Neural cell (in vitro differentiated cells): ENCODE measurements at regions not wholly inside any gene's neighbourhood (a gene's known extent, or its start where the extent isn't known, plus 50 kb on each side); places are given as distances from the start of the nearest gene placed in this dataset.

Experiments
- H2AFZ ChIP-seq: fragments of 200-600, 300-800 bp; sonication (generic), shearing (Covaris generic); 2 replicates; pipeline ENCODE4 v1.6.0; 2014; ENCODE audit warnings: low read depth, mild to moderate bottlenecking, antibody characterized with exemption, low read length, moderate library complexity
- H3F3A ChIP-seq: fragments of 200-600 bp; shearing (Covaris generic); 2 replicates; pipeline ENCODE4 v1.6.1; 2016; ENCODE audit warnings: mild to moderate bottlenecking, moderate library complexity, mixed read lengths, antibody characterized with exemption, low read length; ENCODE audit not compliant: insufficient read depth, poor library complexity, severe bottlenecking
- H3K27ac ChIP-seq: fragments of 200-600, 300-800 bp; sonication (generic), shearing (Covaris generic); 2 replicates; pipeline ENCODE4 v1.5.1; 2014; ENCODE audit warnings: mild to moderate bottlenecking, low read length, moderate library complexity
- H3K27me3 ChIP-seq: fragments of 300-800, 200-600 bp; sonication (generic), shearing (Covaris generic); 2 replicates; pipeline ENCODE4 v1.6.0; 2014; ENCODE audit warnings: mild to moderate bottlenecking, low read depth, low read length, moderate library complexity; ENCODE audit not compliant: insufficient read depth
- H3K36me3 ChIP-seq: fragments of 300-800, 200-600 bp; sonication (generic), shearing (Covaris generic); 2 replicates; pipeline ENCODE4 v1.5.1; 2014; ENCODE audit warnings: mild to moderate bottlenecking, antibody characterized with exemption, low read length, moderate library complexity; ENCODE audit not compliant: insufficient read depth
- H3K4me2 ChIP-seq: fragments of 300-800, 200-600 bp; sonication (generic), shearing (Covaris generic); 2 replicates; pipeline ENCODE4 v1.6.0; 2014; ENCODE audit warnings: mild to moderate bottlenecking, low read length
- H3K4me3 ChIP-seq: fragments of 300-800, 200-600 bp; sonication (generic), shearing (Covaris generic); 2 replicates; pipeline ENCODE4 v1.5.1; 2014; ENCODE audit warnings: mild to moderate bottlenecking, low read length, moderate library complexity
- H3K79me2 ChIP-seq: fragments of 200-600 bp; shearing (Covaris generic); replicated peaks from 2 replicates; pipeline ENCODE4 v1.6.0; 2014; ENCODE audit warnings: mild to moderate bottlenecking, low read length, moderate library complexity; ENCODE audit not compliant: insufficient read depth
- H3K9ac ChIP-seq: fragments of 300-800, 200-600 bp; sonication (generic), shearing (Covaris generic); 2 replicates; pipeline ENCODE4 v1.6.1; 2016; ENCODE audit warnings: mild to moderate bottlenecking, low read length, mixed read lengths
- H3K9me2 ChIP-seq: fragments of 200-600 bp; shearing (Covaris generic); 2 replicates; pipeline ENCODE4 v1.6.1; 2016; ENCODE audit warnings: mild to moderate bottlenecking, low read length, mixed read lengths; ENCODE audit not compliant: insufficient read depth
- H3K9me3 ChIP-seq: fragments of 200-600, 300-800 bp; sonication (generic), shearing (Covaris generic); 2 replicates; pipeline ENCODE4 v1.6.1; 2016; ENCODE audit warnings: mild to moderate bottlenecking, mixed run types, low read length, moderate library complexity, mixed read lengths
- H4K20me1 ChIP-seq: fragments of 200-600 bp; shearing (Covaris generic); 2 replicates; pipeline ENCODE4 v1.6.1; 2016; ENCODE audit warnings: mild to moderate bottlenecking, mixed run types; ENCODE audit not compliant: insufficient read depth
- CTCF ChIP-seq: fragments of 450-650 bp; IDR thresholded peaks from 2 replicates; pipeline ENCODE4 v1.5.1; 2014; ENCODE audit warnings: antibody characterized with exemption, mild to moderate bottlenecking, moderate library complexity; ENCODE audit not compliant: poor library complexity, severe bottlenecking
- EP300 ChIP-seq: fragments of 450-650 bp; conservative IDR thresholded peaks from 2 replicates; pipeline ENCODE4 v1.6.1; 2014; ENCODE audit warnings: antibody characterized with exemption, mild to moderate bottlenecking, moderate library complexity; ENCODE audit not compliant: poor library complexity, severe bottlenecking
- REST ChIP-seq: IDR thresholded peaks from 2 replicates; pipeline ENCODE4 v1.6.1; 2012; ENCODE audit warnings: borderline replicate concordance
- TAF1 ChIP-seq: IDR thresholded peaks from 2 replicates; pipeline ENCODE4 v1.6.1; 2012; ENCODE audit warnings: low read depth

GRCh38 chr7:106987777-106988176 lies 56.7 kb upstream of the PRKAR2B start:
- H3K27me3 ChIP-seq: no peaks in the 10 kb centered on the region
- H3K27ac ChIP-seq: no peak overlapping the region
- H3K79me2 ChIP-seq: no peaks in the 10 kb centered on the region
- no peaks in the 10 kb centered on the region for H3K9me2 ChIP-seq
- H3K9ac ChIP-seq: no peak overlapping the region
- H3K36me3 ChIP-seq: no peaks in the 10 kb centered on the region
- H2AFZ ChIP-seq: no peak overlapping the region
- H3F3A ChIP-seq: no peaks in the 10 kb centered on the region
- H3K9me3 ChIP-seq: no peaks in the 10 kb centered on the region
- no peaks in the 10 kb centered on the region for H4K20me1 ChIP-seq
- H3K4me3 ChIP-seq: no peak overlapping the region
- H3K4me2 ChIP-seq: no peak overlapping the region
- TF ChIP-seq EP300: no peak
- no peak for TF ChIP-seq TAF1
- no peak for TF ChIP-seq REST

- Histone ChIP-seq H3F3A (no peaks in the 10 kb centered on the region), H3K27ac (no peak overlapping the region), H2AFZ (no peak overlapping the region), H3K36me3 (no peaks in the 10 kb centered on the region), H3K9me3 (no peaks in the 10 kb centered on the region), H3K9ac (no peak overlapping the region), H3K4me2 (no peak overlapping the region), H3K79me2 (no peaks in the 10 kb centered on the region), H3K9me2 (no peaks in the 10 kb centered on the region), H4K20me1 (no peaks in the 10 kb centered on the region), H3K27me3 (no peaks in the 10 kb centered on the region), H3K4me3 (no peak overlapping the region)
- no peak for TF ChIP-seq CTCF
- TF ChIP-seq REST: no peak
These were observed 52.0 kb upstream of the PRKAR2B start for GRCh38 chr7:106992511-106992910.
